K562 (cell line): ENCODE measurements at regions not wholly inside any gene's neighbourhood (a gene's known extent, or its start where the extent isn't known, plus 50 kb on each side); places are given as distances from the start of the nearest gene placed in this dataset.

ENCODE experiments used
- ATF1 ChIP-seq, 2 experiments: fragments of 450-650 bp in 1 of 2; IDR thresholded peaks; 2 replicates each; pipeline ENCODE4 v1.6.1; 2016; ENCODE audit warnings: missing compliant biosample characterization in 1 of 2, missing genetic modification characterization in 1 of 2
- E2F4 ChIP-seq: sonication (generic); formaldehyde crosslinking; IDR thresholded peaks from 2 replicates; pipeline ENCODE4 v1.8.0; 2022; ENCODE audit warnings: mild to moderate bottlenecking, low read depth, missing genetic modification reagents
- NFIC ChIP-seq: fragments of 450-650 bp; IDR thresholded peaks from 2 replicates; pipeline ENCODE4 v1.6.1; 2017; ENCODE audit warnings: mild to moderate bottlenecking, inconsistent platforms
- NRF1 ChIP-seq, 2 experiments: fragments of 450-650 bp; IDR thresholded peaks in 1 of 2; conservative IDR thresholded peaks in 1 of 2; 2 replicates each; pipeline ENCODE4 v1.6.1; 2014; ENCODE audit warnings: mild to moderate bottlenecking in 2 of 2
- SRF ChIP-seq, 2 experiments: fragments of 250-450, 450-650 bp in 1 of 2; sonication (Bioruptor Pico) in 1 of 2; sonication (generic) in 1 of 2; formaldehyde crosslinking; IDR thresholded peaks; 2 replicates each; pipeline versions ENCODE4 v1.5.0 to v1.5.1; 2020 to 2022; ENCODE audit warnings: mild to moderate bottlenecking in 1 of 2, missing genetic modification reagents in 1 of 2

- no peak for TF ChIP-seq E2F4 (CRISPR knock-in tag)
- TF ChIP-seq NFIC = no peak
- TF ChIP-seq SRF (CRISPR knock-in tag; IDR thresholded peaks at IDR 0.05) = no peak
- TF ChIP-seq ATF1 (CRISPR knock-in tag; IDR thresholded peaks at IDR 0.05) = no peak
- no peak for TF ChIP-seq ATF1 (tag; IDR thresholded peaks at IDR 0.05)
- TF ChIP-seq NRF1 (conservative IDR thresholded peaks at IDR 0.05 in 1 of 2, IDR thresholded peaks at IDR 0.05 in 1 of 2) = no peak
These were observed 490.9 kb upstream of the ACTRT1 start for GRCh38 chrX:128543114-128543513.
